Ovary (tissue), 7 donors: ENCODE measurements at regions not wholly inside any gene's neighbourhood (a gene's known extent, or its start where the extent isn't known, plus 50 kb on each side); places are given as distances from the start of the nearest gene placed in this dataset.
"Not testable (repeated sequence)": the region's sequence is repeated elsewhere in the genome, so short reads cannot be mapped to it uniquely, and the experiment has no call there.

Source experiments
- DNase-seq, 5 donors: peaks; one replicate each; pipeline ENCODE4 v3.0.0-alpha.2; 2019 to 2020
- H3K27ac ChIP-seq, 2 donors: fragments of 200-600 bp; one replicate each; pipeline versions ENCODE4 v1.5.1 to v1.8.0; 2019 to 2022
- H3K27me3 ChIP-seq: fragments of 200-600 bp; one replicate; pipeline ENCODE4 v1.8.0; 2022
- H3K36me3 ChIP-seq: fragments of 200-600 bp; sonication (generic); one replicate; pipeline ENCODE4 v1.5.1; 2019
- H3K4me1 ChIP-seq: one replicate; pipeline ENCODE4 v1.8.1; 2013; ENCODE audit warnings: mild to moderate bottlenecking, moderate library complexity; ENCODE audit not compliant: insufficient read depth
- H3K4me3 ChIP-seq: fragments of 200-600 bp; sonication (generic); one replicate; pipeline ENCODE4 v1.5.1; 2017
- H3K9me3 ChIP-seq, 2 donors: fragments of 200-600 bp in 1 of 2; sonication (generic) in 1 of 2; one replicate each; pipeline versions ENCODE4 v1.5.1 to v1.8.1; 2013 to 2019; ENCODE audit warnings: mild to moderate bottlenecking in 1 of 2, moderate library complexity in 1 of 2
- CTCF ChIP-seq, 3 donors: fragments of 450-650 bp in 2 of 3; fragments of 200-600 bp in 1 of 3; IDR thresholded peaks; one replicate each; pipeline versions ENCODE4 v1.5.1 to v1.8.0; 2016 to 2022; ENCODE audit warnings: antibody characterized with exemption in 3 of 3, mild to moderate bottlenecking in 1 of 3
- EP300 ChIP-seq: sonication (generic); formaldehyde crosslinking; IDR thresholded peaks from one replicate; pipeline ENCODE4 v1.6.1; 2017; ENCODE audit warnings: antibody characterized with exemption
- POLR2A ChIP-seq: fragments of 450-650 bp; IDR thresholded peaks from one replicate; pipeline ENCODE4 v1.6.1; 2017; ENCODE audit warnings: antibody characterized with exemption, mild to moderate bottlenecking, moderate library complexity
- WGBS, 3 donors: extraction: QIAGEN DNeasy Blood & Tissue Kit in 1 of 3; methylation state at CpG; one replicate each; pipeline versions ENCODE4 v1.1.5 to v1.1.7; 2013 to 2017; 5-methylcytosine and 5-hydroxymethylcytosine counted together
- intact Hi-C, 4 donors: fragments of 100-400 bp; cut with DNase I; formaldehyde crosslinking; loops; one replicate each; pipeline versions ENCODE4 v1.11.0 to v1.15.1; 2022 to 2023
- donor health status: DM: no; HTN: no; CAD: no; lungs with moderate emphysema.
- donor health status: DM: no; HTN: no; CAD: no.
- donor health status: Bipolar disorder and iron deficiency.
- donor health status: DM: no; HTN: no; CAD: no.
- donor health status: DM: yes; HTN: yes; CAD: no.

GRCh38 chr2:44061876-44062275 lies 66.1 kb upstream of the LRPPRC start:
- Histone ChIP-seq H3K4me1 (no peaks in the 10 kb centered on the region), H3K27me3 (no peaks in the 10 kb centered on the region), H3K27ac (no peak overlapping the region), H3K9me3 (no peaks in the 10 kb centered on the region), H3K4me3 (no peak overlapping the region), H3K36me3 (no peaks in the 10 kb centered on the region)
- DNase-seq: no peak
- TF ChIP-seq EP300 (no peak), POLR2A (no peak), CTCF (IDR thresholded peaks at IDR 0.05) (no peak)
- 72 to 87% (median 81%) methylated on average over 7 of the region's 7 CpGs for WGBS, 3 donors
- intact Hi-C loops: no loop called here

- TF ChIP-seq EP300 (no peak), CTCF (IDR thresholded peaks at IDR 0.05) (no peak)
- H3K4me3 ChIP-seq: no peak overlapping the region
- no peak for DNase-seq
- no peaks in the 10 kb centered on the region for H3K4me1 ChIP-seq
- H3K9me3 ChIP-seq: no peaks in the 10 kb centered on the region
- H3K36me3 ChIP-seq: no peaks in the 10 kb centered on the region
- WGBS, 3 donors: 72 to 80% (median 78%) methylated on average over 4 of the region's 4 CpGs
- intact Hi-C loops: no loop called here
- H3K27ac ChIP-seq: no peak overlapping the region
- H3K27me3 ChIP-seq: no peaks in the 10 kb centered on the region
These were observed 67.2 kb upstream of the LRPPRC start for GRCh38 chr2:44063033-44063432.

GRCh38 chr2:44064281-44064680 lies 68.5 kb upstream of the LRPPRC start:
- H3K27ac ChIP-seq, H3K27me3 ChIP-seq, H3K4me1 ChIP-seq, DNase-seq, H3K36me3 ChIP-seq, H3K9me3 ChIP-seq, intact Hi-C loops, H3K4me3 ChIP-seq: not testable (repeated sequence)
- WGBS, 3 donors: 91 to 96% (median 92%) methylated on average over 6 of the region's 6 CpGs

- H3K36me3 ChIP-seq, H3K4me3 ChIP-seq, H3K4me1 ChIP-seq, DNase-seq, intact Hi-C loops, H3K9me3 ChIP-seq, H3K27me3 ChIP-seq, H3K27ac ChIP-seq: not testable (repeated sequence)
- 96 to 98% (median 97%) methylated on average over 23 to 42 of the region's 57 CpGs for WGBS, 3 donors
These were observed 71.4 kb upstream of the LRPPRC start for GRCh38 chr2:44067012-44067790.

GRCh38 chr2:44067791-44068181 lies 72.0 kb upstream of the LRPPRC start:
- DNase-seq, intact Hi-C loops, H3K27me3 ChIP-seq, H3K27ac ChIP-seq, H3K9me3 ChIP-seq, H3K4me3 ChIP-seq, H3K36me3 ChIP-seq, H3K4me1 ChIP-seq: not testable (repeated sequence)
- 94 to 95% (median 95%) methylated on average over 15 to 22 of the region's 22 CpGs for WGBS, 3 donors

GRCh38 chr2:44071454-44072046 lies 75.8 kb upstream of the LRPPRC start:
- H3K27me3 ChIP-seq: no peaks in the 10 kb centered on the region
- intact Hi-C loops: no loop called here
- H3K9me3 ChIP-seq: no peaks in the 10 kb centered on the region

GRCh38 chr2:44073667-44074066 lies 77.9 kb upstream of the LRPPRC start:
- intact Hi-C loops: not testable (repeated sequence)

More at GRCh38 chr2:44071454-44072046, 75.8 kb upstream of the LRPPRC start:
- H3K4me1 ChIP-seq: no peaks in the 10 kb centered on the region
- WGBS, 3 donors: 74 to 93% (median 89%) methylated on average over 2 of the region's 2 CpGs
- H3K36me3 ChIP-seq: no peaks in the 10 kb centered on the region
- TF ChIP-seq POLR2A (no peak), EP300 (no peak), CTCF (IDR thresholded peaks at IDR 0.05) (no peak)
- no peak for DNase-seq
- no peak overlapping the region for H3K4me3 ChIP-seq
- no peak overlapping the region for H3K27ac ChIP-seq

GRCh38 chr2:44074795-44075194 lies 79.0 kb upstream of the LRPPRC start:
- DNase-seq, H3K9me3 ChIP-seq, H3K4me3 ChIP-seq, H3K27ac ChIP-seq, intact Hi-C loops, H3K4me1 ChIP-seq, H3K27me3 ChIP-seq, H3K36me3 ChIP-seq: not testable (repeated sequence)
- WGBS, 3 donors: 79 to 90% (median 81%) methylated on average over 10 of the region's 10 CpGs

More at GRCh38 chr2:44073667-44074066, 77.9 kb upstream of the LRPPRC start:
- not testable (repeated sequence) for H3K4me1 ChIP-seq, H3K9me3 ChIP-seq, H3K27me3 ChIP-seq, H3K4me3 ChIP-seq, DNase-seq, H3K27ac ChIP-seq, H3K36me3 ChIP-seq
- WGBS, 3 donors: 80 to 87% (median 84%) methylated on average over 3 of the region's 3 CpGs
